Endothelial cell of umbilical vein (primary cell): ENCODE measurements at regions not wholly inside any gene's neighbourhood (a gene's known extent, or its start where the extent isn't known, plus 50 kb on each side); places are given as distances from the start of the nearest gene placed in this dataset.

Experiments used
- BruUV-seq: library from RNA; stranded (reverse); fragments of 400-500 nt; replicated peaks from 2 replicates; lab custom pipeline; 2021; lab: Mats Ljungman, UMichigan
- CTCF ChIA-PET: fragments of 300-600, 350-600 bp; sonication (Branson Sonifier 250); formaldehyde crosslinking; loops from one replicate; lab custom pipeline; 2021; ENCODE audit warnings: antibody characterized with exemption, inconsistent platforms; lab: Charles Lee
- POLR2A ChIA-PET: fragments of 300-600, 350-600 bp; sonication (Branson Sonifier 250); formaldehyde crosslinking; loops from one replicate; lab custom pipeline; 2021; ENCODE audit warnings: antibody characterized with exemption, inconsistent platforms; lab: Charles Lee
- DNase-seq: peaks from one replicate; pipeline ENCODE4 v3.0.0-alpha.2; 2011; ENCODE audit warnings: low read depth, low spot score
- FAIRE-seq: peaks from 2 replicates; lab custom pipeline; 2011; peaks lifted over from hg19 to GRCh38; lab: Jason Lieb, UNC
- H2AFZ ChIP-seq: 2 replicates; pipeline ENCODE4 v1.6.0; 2012; ENCODE audit warnings: low read depth, low read length, control low read depth, inconsistent platforms
- H3K27ac ChIP-seq: 2 replicates; pipeline ENCODE4 v1.5.1; 2011; ENCODE audit warnings: low read depth, mild to moderate bottlenecking, control low read depth, low read length, moderate library complexity; ENCODE audit not compliant: insufficient read depth
- H3K27me3 ChIP-seq, 2 experiments: 2 replicates each; pipeline versions ENCODE4 v1.6.0 to v1.6.1; 2011; ENCODE audit warnings: low read length in 2 of 2, mixed read lengths in 1 of 2; ENCODE audit not compliant: control insufficient read depth in 2 of 2, insufficient read depth in 2 of 2
- H3K36me3 ChIP-seq, 2 experiments: 2 replicates in 1 of 2; 3 replicates in 1 of 2; pipeline ENCODE4 v1.5.1; 2011; ENCODE audit warnings: low read length in 2 of 2, mild to moderate bottlenecking in 1 of 2, moderate library complexity in 1 of 2; ENCODE audit not compliant: control insufficient read depth in 2 of 2, insufficient read depth in 2 of 2; ENCODE audit errors: extremely low read depth in 1 of 2
- H3K4me1 ChIP-seq: 3 replicates; pipeline ENCODE4 v1.5.1; 2011; ENCODE audit warnings: mild to moderate bottlenecking, low read length; ENCODE audit not compliant: control insufficient read depth, insufficient read depth; ENCODE audit errors: extremely low read depth
- H3K4me2 ChIP-seq: 2 replicates; pipeline ENCODE4 v1.6.1; 2011; ENCODE audit warnings: low read length, control low read depth, mixed read lengths; ENCODE audit not compliant: insufficient read depth
- H3K4me3 ChIP-seq, 3 experiments: fragments of 200-600 bp in 1 of 3; sonication (generic), shearing (Covaris generic) in 1 of 3; replicated peaks in 1 of 3; 2 replicates each; pipeline ENCODE4 v1.5.1; 2011 to 2016; ENCODE audit warnings: control low read depth in 3 of 3, low read length in 3 of 3, mild to moderate bottlenecking in 2 of 3, inconsistent platforms in 1 of 3, low read depth in 1 of 3, moderate library complexity in 1 of 3; ENCODE audit not compliant: insufficient read depth in 1 of 3
- H3K79me2 ChIP-seq: 2 replicates; pipeline ENCODE4 v1.6.0; 2012; ENCODE audit warnings: low read length, inconsistent platforms; ENCODE audit not compliant: control insufficient read depth, insufficient read depth
- H3K9ac ChIP-seq: replicated peaks from 2 replicates; pipeline ENCODE3; 2011; ENCODE audit warnings: low read length, control low read depth; ENCODE audit not compliant: insufficient read depth; ENCODE audit errors: extremely low read depth
- H3K9me1 ChIP-seq: replicated peaks from 3 replicates; pipeline ENCODE4 v1.6.0; 2011; ENCODE audit warnings: mild to moderate bottlenecking, low read length; ENCODE audit not compliant: control insufficient read depth, insufficient read depth; ENCODE audit errors: extremely low read depth
- H3K9me3 ChIP-seq: replicated peaks from 2 replicates; pipeline ENCODE4 v1.5.1; 2012; ENCODE audit warnings: low read length, inconsistent platforms; ENCODE audit not compliant: control insufficient read depth, insufficient read depth
- H4K20me1 ChIP-seq: replicated peaks from 2 replicates; pipeline ENCODE3; 2011; ENCODE audit warnings: mild to moderate bottlenecking, low read length; ENCODE audit not compliant: control insufficient read depth, insufficient read depth; ENCODE audit errors: extremely low read depth
- EZH2 ChIP-seq: IDR thresholded peaks from 2 replicates; pipeline ENCODE4 v1.6.1; 2012; ENCODE audit warnings: borderline replicate concordance, low read depth, mild to moderate bottlenecking, moderate library complexity, low read length, inconsistent platforms; ENCODE audit not compliant: severe bottlenecking
- FOS ChIP-seq: IDR thresholded peaks from 2 replicates; pipeline ENCODE4 v1.6.1; 2011; ENCODE audit warnings: mild to moderate bottlenecking, low read length, moderate library complexity, borderline replicate concordance; ENCODE audit not compliant: insufficient read depth
- GATA2 ChIP-seq: IDR thresholded peaks from 2 replicates; pipeline ENCODE4 v1.7.0; 2011; ENCODE audit warnings: low read depth, mild to moderate bottlenecking, moderate library complexity, mixed read lengths, low read length; ENCODE audit not compliant: insufficient read length, insufficient read depth
- JUN ChIP-seq: IDR thresholded peaks from 2 replicates; pipeline ENCODE4 v1.6.1; 2011; ENCODE audit warnings: borderline replicate concordance, low read depth; ENCODE audit not compliant: insufficient read length, insufficient read depth
- MYC ChIP-seq: IDR thresholded peaks from one replicate; pipeline ENCODE4 v1.6.1; 2011; ENCODE audit warnings: mild to moderate bottlenecking, low read depth, low read length
- POLR2A ChIP-seq: IDR thresholded peaks from 2 replicates; pipeline ENCODE4 v1.6.1; 2012; ENCODE audit warnings: low read depth, mild to moderate bottlenecking, control low read depth, low read length
- POLR2AphosphoS5 ChIP-seq: IDR thresholded peaks from 2 replicates; pipeline ENCODE4 v1.6.1; 2012; ENCODE audit warnings: low read depth, mild to moderate bottlenecking, control low read depth, low read length, moderate library complexity; ENCODE audit not compliant: insufficient read depth
- dilution Hi-C: fragments of 300-500 bp; cut with MboI; formaldehyde crosslinking; loops from one replicate; pipeline ENCODE4 v1.15.0; 2019; ENCODE audit warnings: low sequenced_read_pairs; ENCODE audit not compliant: extremely low pct_ligation_motif_present
- intact Hi-C: fragments of 100-400 bp; cut with micrococcal nuclease; formaldehyde crosslinking; loops from one replicate; pipeline ENCODE4 v1.10.0; 2022
- TF ChIP-seq, protein P1 (sequence below): IDR thresholded peaks from 2 replicates; pipeline ENCODE4 v1.6.1; 2011; ENCODE audit not compliant: insufficient read depth, insufficient read length
- TF ChIP-seq, protein P2 (sequence below), 2 donors: IDR thresholded peaks; 1 replicate in 1 of 2; 2 replicates in 1 of 2; pipeline ENCODE4 v1.5.1; 2011; ENCODE audit warnings: low read length in 2 of 2, mild to moderate bottlenecking in 2 of 2, moderate library complexity in 2 of 2, control low read depth in 1 of 2, inconsistent platforms in 1 of 2, low read depth in 1 of 2; ENCODE audit not compliant: insufficient read depth in 1 of 2; ENCODE audit errors: extremely low read depth in 1 of 2

DNA sequence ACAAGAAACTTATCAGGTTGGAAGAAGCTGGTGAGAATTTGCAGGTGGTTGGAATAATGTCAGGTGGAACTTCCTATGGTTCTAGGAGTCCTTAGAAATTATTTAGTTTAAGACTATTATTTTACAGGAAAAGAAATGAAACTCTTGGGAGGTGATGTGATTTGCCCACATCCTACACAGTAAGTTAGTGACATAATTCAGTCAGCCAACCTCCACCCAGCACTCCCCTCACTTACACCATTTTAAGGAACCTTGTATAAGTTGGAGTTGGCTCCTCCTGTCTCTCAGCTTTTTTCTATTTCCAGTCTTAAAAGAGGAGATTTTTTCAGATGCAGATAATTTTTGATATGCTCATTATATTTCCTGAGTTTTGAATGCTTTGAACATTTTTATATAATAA lies 86.4 kb downstream of the SKA1 start:
- Histone ChIP-seq H2AFZ (no peak overlapping the region), H3K27me3 (no peaks in the 10 kb centered on the region), H3K9me1 (no peaks in the 10 kb centered on the region), H3K4me1 (no peaks in the 10 kb centered on the region), H3K79me2 (no peaks in the 10 kb centered on the region), H3K4me2 (no peak overlapping the region), H3K27ac (no peak overlapping the region), H3K4me3 (no peak overlapping the region), H3K9me3 (no peaks in the 10 kb centered on the region), H3K36me3 (no peaks in the 10 kb centered on the region), H4K20me1 (no peaks in the 10 kb centered on the region), H3K9ac (no peak overlapping the region)
- DNase-seq (no peak), FAIRE-seq (no peak)
- TF ChIP-seq POLR2AphosphoS5 = no peak
- TF ChIP-seq, protein P1, sequence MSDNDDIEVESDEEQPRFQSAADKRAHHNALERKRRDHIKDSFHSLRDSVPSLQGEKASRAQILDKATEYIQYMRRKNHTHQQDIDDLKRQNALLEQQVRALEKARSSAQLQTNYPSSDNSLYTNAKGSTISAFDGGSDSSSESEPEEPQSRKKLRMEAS = no peak
- TF ChIP-seq POLR2A = no peak
- TF ChIP-seq MYC = no peak
- TF ChIP-seq FOS = no peak
- TF ChIP-seq, protein P2, sequence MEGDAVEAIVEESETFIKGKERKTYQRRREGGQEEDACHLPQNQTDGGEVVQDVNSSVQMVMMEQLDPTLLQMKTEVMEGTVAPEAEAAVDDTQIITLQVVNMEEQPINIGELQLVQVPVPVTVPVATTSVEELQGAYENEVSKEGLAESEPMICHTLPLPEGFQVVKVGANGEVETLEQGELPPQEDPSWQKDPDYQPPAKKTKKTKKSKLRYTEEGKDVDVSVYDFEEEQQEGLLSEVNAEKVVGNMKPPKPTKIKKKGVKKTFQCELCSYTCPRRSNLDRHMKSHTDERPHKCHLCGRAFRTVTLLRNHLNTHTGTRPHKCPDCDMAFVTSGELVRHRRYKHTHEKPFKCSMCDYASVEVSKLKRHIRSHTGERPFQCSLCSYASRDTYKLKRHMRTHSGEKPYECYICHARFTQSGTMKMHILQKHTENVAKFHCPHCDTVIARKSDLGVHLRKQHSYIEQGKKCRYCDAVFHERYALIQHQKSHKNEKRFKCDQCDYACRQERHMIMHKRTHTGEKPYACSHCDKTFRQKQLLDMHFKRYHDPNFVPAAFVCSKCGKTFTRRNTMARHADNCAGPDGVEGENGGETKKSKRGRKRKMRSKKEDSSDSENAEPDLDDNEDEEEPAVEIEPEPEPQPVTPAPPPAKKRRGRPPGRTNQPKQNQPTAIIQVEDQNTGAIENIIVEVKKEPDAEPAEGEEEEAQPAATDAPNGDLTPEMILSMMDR (IDR thresholded peaks at IDR 0.05; ENCODE audit: extremely low read depth in 1 of 2, insufficient read depth in 1 of 2, low read depth in 1 of 2, low read length in 2 of 2) = no peak
- TF ChIP-seq EZH2 = no peak
- no peak for TF ChIP-seq GATA2
- TF ChIP-seq JUN = no peak
- ChIA-PET CTCF (no interaction called here), POLR2A (no interaction called here)
- dilution Hi-C loops (no loop called here), intact Hi-C loops (no loop called here)
- no TSS peak for BruUV-seq
